ENCODE measurements at regions not wholly inside any gene's neighbourhood (a gene's known extent, or its start where the extent isn't known, plus 50 kb on each side); places are given as distances from the start of the nearest gene placed in this dataset.

DNA sequence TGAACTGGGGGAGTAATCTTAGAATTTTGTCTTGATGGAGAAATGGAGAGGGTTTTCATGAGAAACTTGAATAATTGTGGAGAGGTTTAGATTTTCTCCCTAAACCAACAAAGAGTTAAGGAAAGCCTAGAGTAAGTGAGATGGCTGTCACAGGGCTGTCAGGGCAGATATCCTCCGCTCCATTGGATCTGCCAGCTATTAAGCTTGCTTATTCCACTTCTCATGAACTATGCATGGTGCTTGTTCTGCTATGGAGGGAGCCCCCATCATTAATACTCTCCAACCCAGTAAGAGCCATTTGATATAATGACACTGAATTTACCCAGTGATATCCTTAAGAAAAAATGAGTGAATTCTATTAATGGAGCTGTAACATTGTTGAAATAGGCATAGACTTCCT lies 342.8 kb upstream of the MTNR1B start:
- no peak for DNase-seq

DNA sequence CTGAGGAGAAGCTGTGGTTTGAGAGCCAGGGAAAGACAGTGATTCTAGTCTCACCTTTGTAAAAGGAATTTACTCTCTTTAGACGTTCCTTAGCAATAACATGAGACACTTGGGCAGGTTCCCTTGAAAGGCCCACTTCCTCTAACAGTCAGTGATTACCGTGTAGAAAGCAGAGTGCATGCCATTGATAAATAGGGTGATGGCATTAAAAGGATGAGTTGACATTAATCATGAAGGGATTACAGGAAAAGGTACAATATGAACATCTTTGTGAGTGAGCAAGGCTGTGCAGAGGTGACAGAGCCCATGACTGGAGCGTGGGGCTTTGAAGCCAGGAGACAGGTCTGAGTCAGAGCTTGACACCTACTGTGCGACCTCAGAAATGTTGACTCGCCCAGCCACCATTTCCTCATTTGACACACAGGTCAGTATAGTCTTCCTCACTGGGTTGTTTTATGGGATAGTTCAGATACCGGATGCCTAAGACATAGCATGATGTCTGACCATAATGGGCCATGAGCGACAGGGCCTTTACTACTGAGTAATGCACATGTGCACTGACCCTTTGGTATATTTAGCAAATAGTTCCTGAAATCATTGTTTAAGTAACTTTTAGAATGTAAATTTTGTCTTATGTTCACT lies 341.7 kb upstream of the MTNR1B start:
- DNase-seq = no peak

DNA sequence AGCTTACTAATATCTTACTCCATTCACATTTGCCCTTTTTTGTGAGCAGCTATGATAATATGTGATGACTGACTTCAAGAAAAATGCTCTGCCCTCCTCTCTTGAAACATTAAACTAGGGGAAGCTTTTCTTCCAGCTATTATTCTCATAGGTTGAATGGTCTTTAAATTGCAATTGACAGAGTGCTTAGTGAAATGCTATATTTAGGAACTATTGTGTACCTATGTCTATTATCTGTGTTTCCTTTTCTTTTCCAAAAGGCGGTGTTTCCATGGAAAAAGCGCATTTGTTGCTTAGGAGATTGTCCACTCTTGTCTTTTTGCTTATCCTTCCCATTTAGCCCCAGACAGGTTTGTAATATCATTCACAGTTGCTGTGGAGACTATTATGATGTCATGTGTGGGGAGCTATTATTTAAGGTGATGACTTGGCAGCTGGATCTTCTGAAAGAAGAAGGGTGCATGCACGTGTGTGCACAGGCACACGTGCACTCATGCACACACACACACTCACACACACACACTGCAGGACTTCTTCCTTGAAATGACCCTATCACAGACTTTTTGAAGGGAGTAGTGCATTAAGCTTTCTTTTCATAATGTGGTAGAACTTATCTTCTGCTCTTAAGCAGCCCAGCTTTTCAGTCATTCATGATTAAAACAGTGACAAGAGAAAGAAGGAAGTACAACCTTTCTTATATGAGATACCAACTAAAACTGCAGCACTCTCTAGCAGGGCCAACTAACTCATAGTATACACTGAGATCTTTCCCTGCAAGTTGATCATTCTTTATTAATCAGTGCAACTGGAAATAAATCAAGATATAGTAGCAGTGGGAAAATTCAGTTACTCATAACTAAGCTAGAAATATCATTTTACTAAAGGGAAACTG lies 340.8 kb upstream of the MTNR1B start:
- no peak for DNase-seq

DNA sequence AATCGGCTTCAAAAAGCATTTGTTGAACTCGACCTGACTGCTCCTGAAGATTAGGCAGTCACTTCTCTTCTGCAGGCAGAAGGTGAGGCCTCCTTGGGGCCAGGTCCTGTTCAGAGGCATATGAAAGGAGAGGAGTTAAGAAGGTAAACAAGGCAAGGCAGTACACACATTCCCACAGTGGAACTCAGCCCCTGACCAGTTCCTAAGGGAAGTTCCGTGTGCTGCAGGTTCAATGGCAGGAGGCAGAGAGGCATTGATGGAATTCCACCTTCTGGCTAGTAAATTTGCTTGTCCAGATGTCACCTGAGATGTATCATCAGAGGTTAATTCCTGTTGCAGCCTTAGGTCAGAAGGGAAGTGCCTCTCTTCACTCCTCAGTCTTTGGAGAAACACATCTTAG lies 337.0 kb upstream of the MTNR1B start:
- DNase-seq = no peak

DNA sequence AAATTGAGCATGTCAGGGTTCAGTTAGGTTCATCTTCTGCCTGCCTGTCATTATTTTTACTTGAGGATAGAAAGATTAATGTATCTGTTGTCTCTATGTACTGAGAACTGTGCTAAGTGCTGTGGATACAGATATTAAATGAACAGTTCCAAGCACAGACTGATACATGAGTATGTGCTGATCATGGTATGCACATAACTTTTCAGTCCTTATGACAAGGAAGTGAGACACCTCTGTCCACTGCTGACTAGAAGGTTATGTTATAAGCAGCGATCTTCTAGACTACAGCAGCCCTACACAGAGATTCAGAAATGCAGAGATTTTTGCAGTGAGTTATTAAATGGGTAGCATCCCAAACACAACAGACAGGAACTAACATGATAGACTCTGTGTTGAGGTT lies 335.6 kb upstream of the MTNR1B start:
- DNase-seq = no peak

DNA sequence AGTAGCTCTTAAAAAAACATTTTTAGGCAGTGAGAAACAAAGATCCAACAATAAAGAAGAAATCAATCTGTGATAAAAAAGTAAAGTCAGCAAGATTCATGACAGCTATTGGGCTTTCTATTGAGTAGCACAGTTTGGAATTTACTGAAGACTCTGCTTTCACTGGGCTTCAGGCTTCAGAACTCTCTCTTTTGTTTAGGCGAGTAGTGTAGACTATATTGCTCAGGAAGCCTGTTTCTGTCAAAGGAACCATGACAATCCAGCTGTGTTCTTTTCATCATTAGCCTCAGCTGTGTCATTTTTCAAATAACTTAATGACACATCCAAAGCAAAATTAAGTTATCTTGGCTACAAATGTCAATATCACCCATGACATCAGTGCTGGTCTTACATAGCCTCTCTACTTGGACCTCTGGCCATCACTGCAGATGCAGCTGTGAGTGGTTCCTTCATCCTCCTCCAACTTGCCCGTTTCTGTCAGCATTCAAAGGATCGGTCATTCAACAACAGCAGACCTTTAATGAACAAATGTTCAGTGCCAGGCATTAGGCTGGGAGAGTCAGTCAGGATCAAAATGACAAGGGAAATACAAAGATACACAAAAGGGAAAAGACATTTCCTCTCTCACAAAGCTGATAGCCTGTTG lies 332.8 kb upstream of the MTNR1B start:
- DNase-seq = no peak

DNA sequence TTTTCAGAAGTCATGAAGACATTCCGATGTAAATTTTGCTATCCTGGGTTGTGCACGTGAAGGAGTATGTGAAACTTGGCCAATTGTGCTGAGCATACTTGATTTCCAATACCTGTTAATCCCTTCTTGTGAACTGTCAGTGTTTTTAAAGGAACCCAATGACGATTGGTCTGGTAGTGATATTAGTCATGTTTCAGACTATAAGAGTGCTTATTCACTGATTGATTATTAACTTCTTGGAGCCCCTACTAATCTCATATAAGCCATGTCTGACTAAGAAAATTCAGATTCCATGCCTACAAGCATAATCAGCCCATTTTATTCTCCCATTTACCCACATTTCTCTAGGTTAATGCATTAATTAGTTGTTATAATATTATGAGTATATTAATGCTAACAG lies 330.8 kb upstream of the MTNR1B start:
- no peak for DNase-seq

DNA sequence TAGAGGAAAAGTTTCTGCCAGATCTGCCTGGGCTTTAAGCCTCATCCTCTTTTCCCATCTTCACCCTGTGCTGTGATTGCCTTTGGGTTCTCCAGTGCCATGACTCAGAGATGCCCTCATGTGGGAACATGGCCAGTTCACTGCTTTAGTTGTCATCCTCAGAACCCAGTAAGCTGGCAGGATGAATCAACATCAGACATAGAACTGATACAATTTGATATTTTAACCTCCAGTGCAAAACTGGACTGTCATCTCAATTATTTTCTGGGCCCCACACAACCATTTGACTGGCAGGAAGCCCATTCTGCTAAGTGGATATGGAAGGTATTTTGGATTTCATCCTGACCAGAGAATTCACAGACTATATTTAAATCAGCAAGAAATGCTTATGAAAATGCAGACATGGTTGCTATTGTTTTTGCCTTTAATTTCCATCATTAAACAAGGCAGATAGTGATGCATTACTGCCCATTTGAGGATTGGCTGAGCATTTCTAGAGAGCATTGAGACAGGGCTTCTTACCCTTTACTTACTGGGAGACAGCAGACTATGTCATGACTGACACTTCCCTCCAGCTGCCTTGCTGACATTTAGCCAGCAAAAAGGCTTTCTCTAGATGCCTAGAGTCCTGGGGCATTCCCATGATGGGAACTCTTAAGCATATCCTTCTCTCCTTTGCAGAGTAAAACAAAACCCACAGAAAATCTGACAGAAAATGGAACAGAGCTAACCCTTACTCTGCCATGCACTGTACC lies 327.1 kb upstream of the MTNR1B start:
- DNase-seq = no peak

DNA sequence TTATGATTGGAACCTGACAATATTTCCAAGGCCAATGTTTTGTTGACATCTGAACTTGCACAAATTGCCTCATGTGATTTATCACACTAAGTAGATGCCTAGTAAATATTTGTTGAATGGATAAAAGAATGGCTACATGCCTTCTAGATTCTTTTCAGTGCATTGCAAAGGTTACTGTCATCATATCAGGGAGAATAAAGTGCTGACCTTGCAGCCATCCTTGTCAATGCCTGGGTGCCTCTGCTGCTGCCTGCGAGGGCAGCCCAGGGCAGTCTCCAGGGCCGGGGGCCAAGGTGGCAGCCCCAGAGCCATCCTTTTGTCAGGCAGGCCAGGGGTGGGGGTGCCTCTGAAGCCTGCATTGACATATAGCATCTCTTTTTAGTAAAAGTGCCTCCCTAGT lies 325.6 kb upstream of the MTNR1B start:
- DNase-seq = no peak

DNA sequence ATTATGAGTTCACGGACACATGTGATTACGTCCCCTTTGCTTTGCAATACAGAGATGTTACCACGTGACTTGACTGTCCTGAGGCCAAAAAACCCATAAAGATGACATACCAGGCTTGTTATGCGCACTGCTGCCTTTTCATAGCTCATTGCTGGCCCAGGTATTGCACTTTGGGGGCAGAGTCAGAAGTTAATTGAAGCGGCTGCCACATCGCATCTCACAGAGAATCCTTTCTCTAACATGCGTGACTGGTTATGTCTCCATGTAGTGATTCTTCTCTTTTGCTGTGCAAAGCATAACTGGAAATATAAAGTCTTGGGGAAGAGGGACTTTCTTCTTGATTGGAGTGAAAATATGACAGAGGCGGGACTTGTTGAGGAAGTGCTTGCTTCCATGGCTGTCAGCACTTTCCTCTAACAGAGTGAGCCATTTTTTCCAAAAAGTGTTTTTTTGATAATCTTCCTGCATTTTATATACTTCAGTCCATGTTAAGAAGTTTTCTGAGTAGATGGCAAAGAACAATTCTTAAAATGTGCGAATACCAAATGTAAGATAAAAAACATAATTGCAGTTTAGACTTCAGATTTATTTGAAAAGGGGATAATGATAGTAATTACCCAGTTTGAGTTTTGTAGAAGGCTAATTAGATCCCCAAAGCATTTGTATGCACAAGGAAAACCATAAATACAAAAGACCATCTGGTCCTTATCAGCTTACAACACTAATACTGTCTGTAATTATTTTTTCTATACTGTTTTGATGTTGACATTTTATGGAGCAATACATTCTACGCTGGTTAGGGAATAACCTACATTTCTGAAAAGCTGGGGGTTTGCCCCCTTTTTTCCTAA lies 324.6 kb upstream of the MTNR1B start:
- DNase-seq = no peak

DNA sequence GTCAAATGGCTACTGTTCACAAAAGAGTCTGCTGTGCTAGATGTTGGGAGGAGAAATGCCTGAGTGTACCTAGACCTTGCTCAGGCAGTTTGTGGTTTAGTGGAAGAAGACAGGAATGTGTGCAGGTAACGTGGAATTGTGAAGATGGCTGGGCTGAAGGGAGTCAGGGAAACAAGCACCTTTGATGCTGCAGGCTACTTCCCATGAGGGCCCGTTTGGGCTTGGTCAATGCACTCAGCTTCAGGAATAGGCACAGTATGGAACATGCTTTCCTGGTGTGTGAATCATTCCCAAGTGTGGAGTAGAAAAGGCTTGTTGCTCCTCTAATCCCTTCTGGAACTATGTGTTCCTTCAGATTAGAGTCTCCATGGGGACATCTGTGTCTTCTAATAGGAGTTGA lies 318.3 kb upstream of the MTNR1B start:
- DNase-seq = no peak

DNA sequence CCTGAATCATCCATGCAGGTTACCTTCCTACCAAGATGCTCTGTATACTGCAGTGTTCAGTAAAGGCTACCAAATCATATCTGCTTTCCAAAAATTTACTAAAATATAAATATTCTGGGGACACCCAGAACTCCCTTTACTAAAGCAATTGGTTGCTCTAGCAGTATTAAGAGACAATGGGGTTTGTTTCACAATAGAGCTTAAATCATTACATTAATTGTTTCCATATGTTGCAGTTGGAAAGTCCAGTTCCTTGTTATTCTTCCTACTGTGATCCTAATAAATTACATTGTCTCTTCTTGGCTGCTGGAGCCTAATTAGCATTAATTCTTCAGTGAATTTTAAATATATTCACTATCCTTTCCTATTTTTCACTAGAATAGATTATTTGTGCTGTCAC lies 316.0 kb upstream of the MTNR1B start:
- no peak for DNase-seq

DNA sequence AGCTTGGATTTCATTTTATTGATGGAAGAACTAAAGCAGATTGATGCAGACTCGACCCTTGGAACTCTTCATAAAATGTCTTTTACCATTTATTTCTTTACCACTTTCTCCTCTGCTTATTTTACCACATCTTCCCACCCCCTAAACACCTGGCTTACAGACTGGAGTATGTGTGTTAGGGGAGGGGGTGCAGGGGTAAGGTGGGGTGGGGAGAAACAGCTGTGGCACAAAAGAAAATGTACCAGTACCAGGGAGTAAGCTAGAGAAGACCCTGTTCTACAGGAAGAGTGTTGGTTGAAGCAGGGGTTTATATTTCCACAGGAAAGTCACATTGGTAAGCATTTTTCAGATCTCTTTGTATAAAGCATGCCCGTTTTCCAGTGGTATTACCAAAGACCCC lies 312.7 kb upstream of the MTNR1B start:
- no peak for DNase-seq

DNA sequence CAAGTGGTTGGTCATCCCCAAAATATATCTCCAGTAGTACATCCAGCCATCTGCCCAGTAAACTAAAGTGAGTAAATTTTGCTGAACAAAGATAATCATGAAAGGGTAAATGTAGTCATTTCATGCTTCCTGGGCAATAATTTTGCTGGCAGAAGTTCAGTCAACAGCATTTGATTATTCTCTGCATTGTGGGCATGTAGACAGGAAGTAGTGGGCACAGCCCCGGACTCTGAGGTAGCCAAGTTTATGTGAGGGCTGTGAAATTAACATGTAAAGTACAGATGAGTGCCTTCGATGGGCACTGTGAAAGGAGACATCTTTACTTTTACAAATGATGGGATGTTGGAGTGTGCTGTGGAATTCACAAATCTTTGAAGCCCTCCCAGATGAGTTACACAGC lies 312.2 kb upstream of the MTNR1B start:
- DNase-seq = no peak

DNA sequence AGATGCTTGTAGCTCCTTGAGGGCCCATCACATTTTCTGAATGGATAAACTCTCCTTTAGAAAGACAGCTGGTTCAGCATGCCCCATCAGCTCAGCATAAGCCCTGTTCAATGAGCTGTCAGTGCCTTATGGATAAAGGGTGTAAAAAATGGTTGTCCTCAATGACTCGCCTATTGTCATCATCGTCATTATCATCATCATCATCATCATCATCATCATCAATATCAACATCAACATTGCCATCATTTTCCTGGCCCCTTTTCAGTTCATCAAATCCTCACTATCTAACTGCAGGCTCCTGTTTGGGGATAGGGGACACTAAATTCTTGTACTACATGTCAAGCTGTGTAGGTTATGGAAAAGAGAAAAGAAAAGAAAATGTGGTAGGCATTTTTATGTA lies 310.7 kb upstream of the MTNR1B start:
- DNase-seq = no peak

DNA sequence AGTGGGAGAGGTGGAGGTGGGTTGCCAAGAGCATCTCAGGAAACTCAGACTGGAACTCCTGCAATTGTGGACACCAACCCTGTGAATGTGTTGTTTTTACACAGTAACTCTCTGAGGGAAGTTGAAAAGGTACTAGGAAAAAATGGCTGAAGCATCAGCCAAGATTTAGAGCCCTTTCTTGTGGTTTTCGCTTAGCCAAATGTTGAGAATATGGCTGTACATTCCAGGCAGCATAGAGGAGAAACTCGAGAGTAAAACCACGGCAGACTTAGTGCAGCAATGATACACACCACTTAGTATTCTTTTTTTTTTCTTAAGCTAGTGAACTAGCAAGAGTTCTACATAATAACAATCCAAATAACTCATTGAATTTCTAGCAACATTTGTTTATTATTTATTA lies 309.7 kb upstream of the MTNR1B start:
- no peak for DNase-seq

DNA sequence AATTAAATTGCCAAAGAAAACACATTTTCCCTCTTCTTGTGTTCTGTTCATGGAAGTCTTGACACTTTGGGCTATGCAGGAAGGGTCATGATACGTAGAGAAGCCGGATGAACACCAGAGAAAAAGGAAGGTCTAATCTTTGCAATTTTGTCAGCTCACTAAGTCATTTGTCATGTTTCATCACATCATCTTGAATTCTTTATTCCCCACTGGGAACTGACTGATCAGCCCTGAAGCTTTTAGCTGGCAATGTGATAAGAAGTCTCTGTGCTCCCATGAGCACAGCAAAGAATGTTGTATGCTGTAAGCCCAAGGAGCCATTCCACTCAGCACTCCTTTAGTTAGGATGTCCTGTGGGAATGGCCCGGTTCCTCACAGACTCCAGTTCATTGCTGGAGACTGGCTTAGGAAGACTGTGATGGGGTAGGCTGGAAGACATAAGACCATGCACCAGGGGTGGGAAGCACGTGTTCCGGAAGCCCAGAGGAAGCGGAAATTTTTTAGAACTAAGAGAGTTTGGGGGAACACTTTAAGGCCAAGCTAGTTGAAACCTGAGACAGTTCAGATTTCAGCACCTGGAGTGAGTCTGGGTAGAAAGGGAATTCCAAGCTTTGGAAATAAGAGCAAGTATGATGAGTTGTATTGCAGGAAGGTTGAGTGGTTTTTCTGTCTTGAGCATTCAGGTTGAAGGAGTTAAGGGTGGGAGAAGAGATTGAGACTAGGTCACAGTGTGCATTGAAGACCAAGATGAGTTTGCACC lies 306.7 kb upstream of the MTNR1B start:
- DNase-seq = no peak

DNA sequence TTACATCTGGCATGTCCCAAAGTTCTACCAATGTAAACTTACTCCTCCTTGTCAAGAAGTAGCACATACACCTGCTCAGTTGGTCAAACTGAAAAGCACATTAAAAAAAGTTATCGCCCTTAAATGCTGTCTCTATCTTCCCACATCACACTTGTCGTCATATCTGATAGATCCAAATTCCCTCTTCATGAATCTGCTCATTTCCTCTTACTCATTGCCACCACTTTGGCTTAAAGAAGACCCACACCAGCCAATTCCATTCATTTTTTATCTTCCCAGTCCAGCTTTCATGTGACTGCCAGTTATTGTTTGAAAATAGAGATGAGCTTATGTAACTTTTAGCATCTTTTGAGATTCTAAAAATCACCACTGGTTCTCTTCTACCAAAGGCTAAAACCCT lies 305.9 kb upstream of the MTNR1B start:
- no peak for DNase-seq

DNA sequence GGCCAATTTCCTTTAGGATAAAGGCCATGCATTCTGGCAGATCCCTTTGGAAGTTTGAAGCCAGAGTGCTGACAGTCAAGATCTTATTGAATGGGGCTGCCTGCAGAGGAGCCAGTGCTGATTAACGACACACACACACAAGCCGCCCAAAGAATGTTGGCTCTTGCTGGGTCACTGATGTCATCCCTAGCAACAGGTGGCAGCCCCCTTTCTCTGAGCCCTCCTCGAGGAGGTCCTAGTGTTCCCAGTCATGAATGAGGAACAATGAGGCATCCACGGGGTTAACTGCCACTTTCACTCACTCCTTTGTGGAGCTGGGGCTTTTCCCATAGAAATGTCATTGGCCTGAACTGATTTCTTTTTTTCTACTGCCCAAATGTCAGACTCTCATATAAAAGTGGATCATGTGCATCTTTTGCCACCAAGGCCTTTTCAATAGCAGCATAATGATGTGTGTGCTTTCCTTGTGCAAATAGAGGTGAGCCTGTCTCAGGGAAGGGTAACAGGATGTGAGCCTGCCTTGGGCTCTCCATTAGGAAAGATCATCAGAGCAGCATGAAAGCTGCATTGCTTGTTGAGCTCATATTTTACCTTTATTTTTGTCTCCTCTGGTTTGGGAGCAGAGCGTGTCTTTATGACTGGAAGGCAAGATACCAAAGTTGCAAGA lies 301.8 kb upstream of the MTNR1B start:
- DNase-seq = no peak

DNA sequence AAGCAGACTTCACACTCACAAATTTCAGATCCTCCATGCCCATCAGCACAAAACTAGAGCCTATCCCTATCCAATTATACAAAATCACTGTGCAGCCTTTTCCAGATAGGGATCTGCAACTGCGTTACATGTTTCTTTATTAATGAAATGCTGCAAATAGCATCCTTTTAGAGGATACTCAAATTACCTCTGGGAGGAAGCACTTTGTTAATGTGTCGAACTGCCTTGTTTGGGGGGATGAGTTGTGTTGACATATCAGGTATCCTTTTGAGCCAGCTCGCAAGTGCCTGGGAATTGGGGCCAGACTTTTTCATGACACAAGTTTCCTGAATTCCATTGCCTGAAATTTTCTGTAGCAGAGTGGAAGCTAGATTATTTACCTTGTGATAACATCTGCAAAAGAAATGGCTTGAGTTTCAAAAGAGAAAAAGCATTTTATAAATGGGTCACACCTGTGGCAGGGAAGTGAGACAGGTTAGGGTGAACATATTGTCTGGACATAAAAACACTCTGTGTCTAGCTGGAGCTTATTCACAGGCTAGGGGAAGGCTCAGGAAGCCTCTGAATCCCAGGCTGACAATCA lies 299.1 kb upstream of the MTNR1B start:
- no peak for DNase-seq

DNA sequence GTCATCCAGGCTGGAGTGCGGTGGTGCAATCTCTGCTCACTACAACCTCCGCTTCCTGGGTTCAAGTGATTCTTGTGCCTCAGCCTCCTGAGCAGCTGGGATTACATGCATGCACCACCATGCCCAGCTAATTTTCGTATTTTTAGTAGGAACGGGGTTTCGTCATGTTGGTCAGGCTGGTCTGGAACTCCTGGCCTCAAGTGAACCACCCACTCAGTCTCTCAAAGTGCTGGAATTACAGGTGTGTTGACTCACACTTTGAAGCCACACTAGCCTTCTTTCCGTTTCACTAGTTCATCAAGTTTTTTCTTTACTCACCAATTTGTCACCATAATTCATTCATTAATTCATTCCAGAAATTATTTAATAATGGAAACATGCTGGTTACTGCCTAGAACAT lies 298.4 kb upstream of the MTNR1B start:
- no peak for DNase-seq
